Neural progenitor cell (in vitro differentiated cells): ENCODE measurements at regions not wholly inside any gene's neighbourhood (a gene's known extent, or its start where the extent isn't known, plus 50 kb on each side); places are given as distances from the start of the nearest gene placed in this dataset.

Experiments used
- DNase-seq: peaks from one replicate; pipeline ENCODE4 v3.0.0-alpha.2; 2016; ENCODE audit warnings: low spot score
- H2AFZ ChIP-seq: fragments of 200-600 bp; sonication (generic); replicated peaks from 2 replicates; pipeline ENCODE4 v1.6.1; 2016; ENCODE audit warnings: antibody characterized with exemption
- H3F3A ChIP-seq: fragments of 200-600 bp; sonication (generic); 2 replicates; pipeline ENCODE4 v1.6.1; 2016; ENCODE audit warnings: antibody characterized with exemption, low read depth
- H3K27ac ChIP-seq: fragments of 200-600 bp; sonication (generic); 2 replicates; pipeline ENCODE4 v1.5.1; 2016; ENCODE audit warnings: mild to moderate bottlenecking
- H3K27me3 ChIP-seq: fragments of 200-600 bp; sonication (generic); 2 replicates; pipeline ENCODE4 v1.6.1; 2016; ENCODE audit warnings: mild to moderate bottlenecking, moderate library complexity
- H3K36me3 ChIP-seq: fragments of 200-600 bp; sonication (generic); 2 replicates; pipeline ENCODE4 v1.5.1; 2016
- H3K4me1 ChIP-seq: fragments of 200-600 bp; sonication (generic); 2 replicates; pipeline ENCODE4 v1.6.1; 2016; ENCODE audit warnings: mixed run types
- H3K4me2 ChIP-seq: fragments of 200-600 bp; sonication (generic); 2 replicates; pipeline ENCODE4 v1.6.1; 2016
- H3K4me3 ChIP-seq: fragments of 200-600 bp; sonication (generic); 2 replicates; pipeline ENCODE4 v1.5.1; 2016
- H3K79me2 ChIP-seq: fragments of 200-600 bp; sonication (generic); 2 replicates; pipeline ENCODE4 v1.6.1; 2016; ENCODE audit warnings: low read depth
- H3K9ac ChIP-seq: fragments of 200-600 bp; sonication (generic); 2 replicates; pipeline ENCODE4 v1.6.1; 2016
- H3K9me3 ChIP-seq: fragments of 200-600 bp; sonication (generic); 2 replicates; pipeline ENCODE4 v1.5.1; 2016; ENCODE audit warnings: low read depth
- H4K20me1 ChIP-seq: fragments of 200-600 bp; sonication (generic); 2 replicates; pipeline ENCODE4 v1.6.1; 2016; ENCODE audit warnings: low read depth
- H3K27ac Mint-ChIP-seq: 3 replicates; pipeline ENCODE4 v1.8.0; 2021; ENCODE audit warnings: mixed read lengths
- H3K27me3 Mint-ChIP-seq: 2 replicates; pipeline ENCODE4 v1.8.0; 2022; ENCODE audit warnings: low read depth, mild to moderate bottlenecking, inconsistent platforms, moderate library complexity, mixed read lengths; ENCODE audit not compliant: insufficient read depth
- H3K36me3 Mint-ChIP-seq: 3 replicates; pipeline ENCODE4 v1.8.0; 2021; ENCODE audit warnings: mixed read lengths
- H3K4me1 Mint-ChIP-seq: 3 replicates; pipeline ENCODE4 v1.8.0; 2021; ENCODE audit warnings: mixed read lengths
- H3K4me3 Mint-ChIP-seq: 3 replicates; pipeline ENCODE4 v1.8.0; 2021; ENCODE audit warnings: mild to moderate bottlenecking, moderate library complexity, mixed read lengths
- H3K9me3 Mint-ChIP-seq: 3 replicates; pipeline ENCODE4 v1.8.0; 2020; ENCODE audit warnings: mixed read lengths
- EZH2 ChIP-seq: fragments of 200-600 bp; sonication (generic); IDR thresholded peaks from 2 replicates; pipeline ENCODE4 v1.6.1; 2017; ENCODE audit warnings: antibody characterized with exemption, mild to moderate bottlenecking, moderate library complexity
- EZH2phosphoT487 ChIP-seq: fragments of 200-600 bp; sonication (generic); IDR thresholded peaks from 2 replicates; pipeline ENCODE4 v1.6.1; 2017; ENCODE audit warnings: antibody characterized with exemption
- TF ChIP-seq, protein P1 (sequence below): fragments of 200-600 bp; sonication (generic); IDR thresholded peaks from 2 replicates; pipeline ENCODE4 v1.5.1; 2017; ENCODE audit warnings: antibody characterized with exemption, mild to moderate bottlenecking

DNA sequence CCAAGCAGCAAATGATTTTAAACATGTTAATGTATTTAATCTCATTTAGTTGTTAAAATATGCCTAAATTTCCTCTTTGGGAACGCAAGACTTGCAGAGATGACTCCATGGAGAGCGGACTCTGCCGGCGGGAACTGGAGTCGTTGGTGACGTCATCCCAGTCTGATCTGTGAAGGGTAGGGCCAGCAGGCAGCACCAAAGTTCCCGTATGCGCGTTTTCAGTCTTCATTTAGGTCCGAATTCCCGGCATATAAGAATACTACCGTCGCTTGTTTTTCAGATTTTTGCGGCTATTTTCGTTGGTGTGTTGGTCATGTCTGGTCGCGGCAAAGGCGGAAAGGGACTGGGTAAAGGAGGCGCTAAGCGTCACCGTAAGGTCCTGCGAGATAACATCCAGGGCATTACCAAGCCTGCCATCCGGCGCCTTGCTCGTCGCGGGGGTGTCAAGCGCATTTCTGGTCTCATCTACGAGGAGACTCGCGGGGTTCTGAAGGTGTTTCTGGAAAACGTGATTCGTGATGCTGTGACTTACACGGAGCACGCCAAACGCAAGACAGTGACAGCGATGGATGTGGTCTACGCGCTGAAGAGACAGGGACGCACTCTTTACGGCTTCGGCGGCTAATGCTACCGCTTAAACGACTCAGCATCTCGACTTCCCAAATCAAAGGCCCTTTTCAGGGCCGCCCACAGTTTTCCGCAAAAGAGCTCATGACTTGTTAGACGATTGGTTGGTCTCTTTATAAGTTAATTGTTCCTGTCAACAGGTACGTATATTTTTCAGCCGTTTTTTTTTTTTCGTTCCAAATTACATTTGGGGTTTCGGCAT is 117.3 kb downstream of the HFE start:
- H2AFZ ChIP-seq: no peak overlapping the region
- TF ChIP-seq EZH2phosphoT487: no peak
- TF ChIP-seq, protein P1, sequence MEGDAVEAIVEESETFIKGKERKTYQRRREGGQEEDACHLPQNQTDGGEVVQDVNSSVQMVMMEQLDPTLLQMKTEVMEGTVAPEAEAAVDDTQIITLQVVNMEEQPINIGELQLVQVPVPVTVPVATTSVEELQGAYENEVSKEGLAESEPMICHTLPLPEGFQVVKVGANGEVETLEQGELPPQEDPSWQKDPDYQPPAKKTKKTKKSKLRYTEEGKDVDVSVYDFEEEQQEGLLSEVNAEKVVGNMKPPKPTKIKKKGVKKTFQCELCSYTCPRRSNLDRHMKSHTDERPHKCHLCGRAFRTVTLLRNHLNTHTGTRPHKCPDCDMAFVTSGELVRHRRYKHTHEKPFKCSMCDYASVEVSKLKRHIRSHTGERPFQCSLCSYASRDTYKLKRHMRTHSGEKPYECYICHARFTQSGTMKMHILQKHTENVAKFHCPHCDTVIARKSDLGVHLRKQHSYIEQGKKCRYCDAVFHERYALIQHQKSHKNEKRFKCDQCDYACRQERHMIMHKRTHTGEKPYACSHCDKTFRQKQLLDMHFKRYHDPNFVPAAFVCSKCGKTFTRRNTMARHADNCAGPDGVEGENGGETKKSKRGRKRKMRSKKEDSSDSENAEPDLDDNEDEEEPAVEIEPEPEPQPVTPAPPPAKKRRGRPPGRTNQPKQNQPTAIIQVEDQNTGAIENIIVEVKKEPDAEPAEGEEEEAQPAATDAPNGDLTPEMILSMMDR: peak; percentile 39
- no peak for TF ChIP-seq EZH2

DNA sequence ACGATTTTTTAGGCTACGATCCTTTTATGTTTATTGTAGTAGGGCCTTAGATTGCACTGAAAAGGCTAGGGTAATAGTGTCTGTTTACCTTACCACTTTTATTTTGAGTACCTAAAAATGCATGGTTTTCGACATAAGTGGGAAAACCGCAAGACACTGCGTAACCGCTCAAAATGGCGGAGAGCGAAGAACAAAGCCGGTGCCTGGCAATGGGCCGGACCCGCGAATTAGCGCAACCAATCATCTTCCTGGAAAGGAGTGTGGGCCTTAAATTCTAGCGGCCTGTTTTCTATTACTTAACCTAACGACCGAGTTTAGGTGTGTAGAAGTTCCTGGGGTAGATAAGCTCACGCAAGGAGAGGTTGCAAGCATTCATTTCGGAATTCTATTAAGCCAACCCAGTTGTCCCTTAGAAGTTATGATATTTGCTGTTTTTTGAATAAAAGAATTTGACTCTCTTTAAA is 118.0 kb downstream of the HFE start:
- H3K27me3 Mint-ChIP-seq: peaks cover 5% of the 10 kb centered on the region
- H3K27ac Mint-ChIP-seq: no peak overlapping the region

More for the DNA sequence above, 117.3 kb downstream of the HFE start:
- Histone ChIP-seq H3K79me2 (peaks cover 34% of the 10 kb centered on the region), H3F3A (peaks cover 74% of the 10 kb centered on the region), H3K4me1 (peaks cover 45% of the 10 kb centered on the region), H3K4me3 (peak overlapping the region; percentile 78), H3K27ac (peak overlapping the region; percentile 96), H3K36me3 (no peaks in the 10 kb centered on the region), H3K27me3 (no peaks in the 10 kb centered on the region), H4K20me1 (peaks cover 6% of the 10 kb centered on the region), H3K9me3 (no peaks in the 10 kb centered on the region), H3K4me2 (peak overlapping the region; percentile 82), H3K9ac (peak overlapping the region; percentile 76)
- Mint-ChIP-seq H3K27me3 (peaks cover 7% of the 10 kb centered on the region), H3K27ac (no peak overlapping the region), H3K36me3 (no peaks in the 10 kb centered on the region), H3K9me3 (no peaks in the 10 kb centered on the region), H3K4me1 (peaks cover 32% of the 10 kb centered on the region), H3K4me3 (no peak overlapping the region)
- DNase-seq: peak; percentile 97

DNA sequence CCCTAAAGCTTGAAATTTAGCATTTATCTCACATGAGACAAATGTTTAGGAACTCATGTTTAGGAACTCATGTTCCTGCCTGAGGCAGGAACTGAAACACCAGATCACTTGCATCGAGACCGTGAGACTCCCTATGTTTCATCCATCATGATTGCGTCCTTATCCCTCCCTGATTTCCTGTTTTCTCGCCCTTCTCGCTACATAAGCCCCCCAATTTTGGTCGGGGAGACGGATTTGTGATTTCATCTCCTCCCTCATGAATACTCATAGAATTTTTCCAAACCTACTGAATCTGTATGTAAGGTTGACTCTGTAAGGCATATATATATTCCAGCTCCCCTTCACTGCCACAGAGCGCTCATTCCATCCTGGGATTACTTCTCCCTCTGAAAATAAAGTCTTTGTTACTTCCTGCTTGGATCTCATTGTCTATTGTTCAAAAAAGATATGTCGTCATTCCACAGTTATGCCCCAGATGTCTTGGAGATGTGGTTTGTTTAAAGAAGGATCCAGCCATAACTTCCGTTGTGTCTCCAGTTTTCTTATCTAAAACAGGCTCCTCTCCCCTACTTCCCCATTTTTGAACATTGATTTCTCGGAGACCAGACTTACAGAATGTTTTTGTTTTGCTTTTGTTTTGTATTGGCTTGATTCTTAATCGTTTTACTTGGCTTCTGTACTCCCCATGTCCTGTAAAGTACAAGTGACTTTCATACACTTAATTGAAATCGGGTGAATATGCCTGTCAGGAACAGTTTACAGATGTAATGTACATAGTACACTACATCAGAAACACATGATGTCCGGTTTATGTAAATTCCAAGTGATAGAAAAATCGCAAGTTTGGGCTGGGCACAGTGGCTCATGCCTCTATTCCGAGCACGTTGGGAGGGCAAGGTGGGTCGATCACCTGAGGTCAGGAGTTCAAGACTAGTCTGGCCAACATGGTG is 118.7 kb downstream of the HFE start:
- Histone ChIP-seq H3K27me3 (no peaks in the 10 kb centered on the region), H2AFZ (no peak overlapping the region), H3K9ac (peak overlapping the region; percentile 75), H3K4me2 (peak overlapping the region; percentile 82), H3K27ac (peak overlapping the region; percentile 96), H3K4me1 (peaks cover 35% of the 10 kb centered on the region), H3K79me2 (peaks cover 25% of the 10 kb centered on the region), H3K36me3 (no peaks in the 10 kb centered on the region), H3K9me3 (no peaks in the 10 kb centered on the region), H3F3A (peaks cover 61% of the 10 kb centered on the region), H3K4me3 (peak overlapping the region; percentile 78), H4K20me1 (peaks cover 6% of the 10 kb centered on the region)
- Mint-ChIP-seq H3K4me1 (peaks cover 27% of the 10 kb centered on the region), H3K9me3 (no peaks in the 10 kb centered on the region), H3K36me3 (no peaks in the 10 kb centered on the region), H3K27ac (no peak overlapping the region), H3K4me3 (no peak overlapping the region), H3K27me3 (peaks cover 5% of the 10 kb centered on the region)
- TF ChIP-seq, protein P1: no peak
- TF ChIP-seq EZH2phosphoT487: no peak
- no peak for TF ChIP-seq EZH2
- no peak for DNase-seq

More for the DNA sequence above, 118.0 kb downstream of the HFE start:
- DNase-seq: peak; percentile 89
- H3K36me3 ChIP-seq: no peaks in the 10 kb centered on the region
- H3K27me3 ChIP-seq: no peaks in the 10 kb centered on the region
- peak overlapping the region; percentile 96 for H3K27ac ChIP-seq
- no peaks in the 10 kb centered on the region for H3K9me3 Mint-ChIP-seq
- H3K9ac ChIP-seq: peak overlapping the region; percentile 75
- H3K4me1 ChIP-seq: peaks cover 42% of the 10 kb centered on the region
- peaks cover 30% of the 10 kb centered on the region for H3K79me2 ChIP-seq
- H3K4me2 ChIP-seq: peak overlapping the region; percentile 82
- H3K4me3 ChIP-seq: peak overlapping the region; percentile 78
- H4K20me1 ChIP-seq: peaks cover 6% of the 10 kb centered on the region
- H3K4me1 Mint-ChIP-seq: peaks cover 30% of the 10 kb centered on the region
- H3K4me3 Mint-ChIP-seq: no peak overlapping the region
- no peaks in the 10 kb centered on the region for H3K9me3 ChIP-seq
- H2AFZ ChIP-seq: no peak overlapping the region
- TF ChIP-seq EZH2phosphoT487 (no peak), EZH2 (no peak)
- TF ChIP-seq, protein P1: no peak
- H3F3A ChIP-seq: peaks cover 68% of the 10 kb centered on the region
- H3K36me3 Mint-ChIP-seq: no peaks in the 10 kb centered on the region
